GM21528 (cell line): ENCODE measurements at regions not wholly inside any gene's neighbourhood (a gene's known extent, or its start where the extent isn't known, plus 50 kb on each side); places are given as distances from the start of the nearest gene placed in this dataset.

ENCODE experiments used
- ATAC-seq: cut with Tn5 transposase; IDR thresholded peaks from one replicate; pipeline ENCODE4 v1.9.1; 2021; ENCODE audit warnings: mild to moderate bottlenecking, moderate library complexity; ENCODE audit not compliant: unreplicated experiment, low FRiP score

- no peak for ATAC-seq
Measured at GRCh38 chr2:3958969-3959368, 255.6 kb downstream of the DCDC2C start.

DNA sequence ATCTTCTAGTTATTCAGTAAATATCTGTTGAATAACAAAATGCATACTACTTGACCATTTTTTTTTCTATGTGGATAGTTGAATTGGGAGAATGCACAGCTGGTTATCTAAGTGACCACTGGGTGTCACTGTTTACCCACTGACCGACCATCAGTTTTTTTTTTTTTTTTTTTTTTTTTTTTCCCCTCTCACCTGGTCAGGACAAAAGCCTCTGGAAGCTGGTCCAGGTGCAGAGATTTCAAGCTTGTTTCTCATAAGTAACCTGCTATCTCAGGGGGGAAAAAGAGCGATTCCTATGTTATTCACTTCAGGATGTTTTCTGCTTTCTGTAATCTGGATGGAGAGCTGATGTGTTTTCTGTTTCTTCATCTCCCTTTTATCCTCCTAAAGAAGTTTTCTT lies 256.0 kb downstream of the DCDC2C start:
- ATAC-seq = no peak

DNA sequence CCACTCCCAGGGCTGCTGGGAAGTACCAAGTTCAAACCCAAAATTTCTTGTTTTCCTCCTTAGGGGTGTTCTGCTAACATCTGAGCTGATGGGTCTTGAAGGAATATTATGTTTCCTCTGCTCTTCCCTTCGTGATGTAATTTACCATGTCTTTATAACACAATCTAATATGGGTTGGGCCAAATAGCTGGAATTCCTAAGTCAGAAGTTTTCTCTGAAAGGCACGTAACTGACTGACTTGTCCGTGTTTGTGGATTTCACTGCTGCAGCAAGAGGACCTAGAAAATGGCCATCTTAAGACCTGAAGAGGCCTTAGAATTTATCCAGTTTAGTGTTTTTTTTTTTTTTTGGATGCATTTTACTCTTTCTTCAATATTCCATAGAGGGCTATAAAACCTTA lies 256.7 kb downstream of the DCDC2C start:
- ATAC-seq = no peak

- ATAC-seq = no peak
Measured at GRCh38 chr2:3962719-3963118, 259.3 kb downstream of the DCDC2C start.

GRCh38 chr2:3965211-3965610 lies 261.8 kb downstream of the DCDC2C start:
- ATAC-seq = no peak

DNA sequence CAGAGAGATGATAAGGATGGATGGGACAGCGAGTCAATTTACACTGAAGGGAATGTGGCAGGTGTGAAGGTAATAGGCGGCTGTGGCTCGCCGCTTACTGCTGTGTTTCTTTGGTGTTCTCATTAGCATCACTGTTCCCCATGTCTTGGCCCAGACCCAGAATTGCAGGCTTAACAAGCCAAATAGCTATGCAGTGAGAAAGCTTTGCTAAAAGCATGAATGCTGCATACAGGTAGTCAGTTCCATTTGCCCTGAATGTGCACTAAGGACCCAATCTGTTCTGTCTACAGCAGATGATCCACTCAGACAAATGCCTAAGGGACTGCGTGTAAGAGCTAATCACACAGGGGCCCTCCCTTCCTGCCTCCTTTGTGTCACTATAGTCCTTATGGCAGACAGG lies 262.6 kb downstream of the DCDC2C start:
- no peak for ATAC-seq

- ATAC-seq = no peak
Measured at GRCh38 chr2:3966470-3966869, 263.1 kb downstream of the DCDC2C start.

GRCh38 chr2:3968736-3969135 lies 265.4 kb downstream of the DCDC2C start:
- no peak for ATAC-seq

GRCh38 chr2:3970791-3971651 lies 267.6 kb downstream of the DCDC2C start:
- ATAC-seq = no peak

DNA sequence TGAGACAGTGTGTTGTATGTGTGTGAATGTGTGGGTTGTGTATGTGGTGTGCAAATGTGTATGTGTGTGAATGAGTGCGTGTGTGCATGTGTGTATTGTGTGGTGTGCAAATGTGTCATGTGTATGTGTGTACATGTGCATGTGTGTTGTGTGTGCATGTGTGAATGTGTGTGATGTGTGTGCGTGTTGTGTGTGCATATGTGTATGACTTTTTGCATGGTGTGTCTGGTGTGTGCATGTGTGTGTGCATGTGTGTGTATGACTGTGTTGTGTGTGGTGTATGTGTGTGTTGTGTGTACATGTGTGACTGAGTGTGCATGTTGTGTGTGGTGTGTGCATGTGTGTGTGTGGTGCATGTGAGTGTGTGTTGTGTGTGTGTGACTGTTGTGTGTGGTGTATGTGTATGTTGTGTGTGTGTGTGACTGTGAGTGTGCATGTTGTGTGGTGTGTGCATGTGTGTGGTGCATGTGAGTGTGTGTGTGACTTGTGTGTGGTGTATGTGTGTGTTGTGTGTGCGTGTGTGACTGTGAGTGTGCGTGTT lies 268.3 kb downstream of the DCDC2C start:
- no peak for ATAC-seq

DNA sequence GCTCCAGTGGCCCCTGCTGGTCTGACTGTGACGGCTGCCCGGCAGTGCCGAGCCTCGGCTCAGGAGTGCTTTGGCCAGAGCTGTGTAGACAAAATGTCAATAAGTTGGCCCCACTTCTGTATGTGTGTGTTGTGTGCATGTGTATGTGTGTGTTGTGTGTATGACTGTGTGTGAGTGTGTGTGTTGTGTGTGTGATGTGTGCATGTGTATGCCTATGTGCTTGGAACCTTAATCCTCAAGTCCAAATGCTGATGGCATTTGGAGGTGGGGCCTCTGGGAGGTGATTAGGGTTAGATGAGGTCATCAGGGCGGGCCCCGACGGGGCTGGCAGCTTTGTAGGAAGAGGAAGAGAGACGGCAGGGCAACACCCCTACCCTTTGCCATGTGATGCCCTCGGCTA lies 269.0 kb downstream of the DCDC2C start:
- ATAC-seq = no peak

GRCh38 chr2:3974765-3975164 lies 271.4 kb downstream of the DCDC2C start:
- no peak for ATAC-seq

DNA sequence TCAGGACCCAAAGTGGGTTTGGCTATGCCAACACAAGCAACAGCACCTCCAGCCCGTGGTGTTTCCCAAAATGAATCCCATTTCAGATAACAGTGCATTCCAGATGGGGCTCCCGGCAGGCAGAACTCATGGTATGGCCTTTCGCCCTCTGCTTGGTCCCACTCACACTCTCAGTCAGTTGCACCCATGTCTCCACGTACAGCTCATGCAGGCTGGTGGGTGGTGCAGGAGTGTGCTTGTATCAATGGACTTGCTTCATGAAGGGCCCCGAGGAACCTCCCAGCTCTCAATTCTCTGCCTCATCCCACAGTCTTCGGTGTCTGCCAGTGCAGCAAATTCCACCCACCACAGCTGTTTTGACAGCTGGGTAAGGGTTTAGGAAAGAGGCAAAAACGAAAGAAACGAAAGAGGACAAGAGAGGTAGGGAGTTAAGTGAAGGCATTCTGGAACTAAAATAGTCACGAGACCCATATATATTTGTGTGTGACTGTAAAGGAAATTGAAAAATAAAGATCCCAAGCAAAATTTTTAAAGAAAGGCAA lies 278.1 kb downstream of the DCDC2C start:
- ATAC-seq = no peak

- ATAC-seq = no peak
Measured at GRCh38 chr2:3982160-3982559, 278.8 kb downstream of the DCDC2C start.

DNA sequence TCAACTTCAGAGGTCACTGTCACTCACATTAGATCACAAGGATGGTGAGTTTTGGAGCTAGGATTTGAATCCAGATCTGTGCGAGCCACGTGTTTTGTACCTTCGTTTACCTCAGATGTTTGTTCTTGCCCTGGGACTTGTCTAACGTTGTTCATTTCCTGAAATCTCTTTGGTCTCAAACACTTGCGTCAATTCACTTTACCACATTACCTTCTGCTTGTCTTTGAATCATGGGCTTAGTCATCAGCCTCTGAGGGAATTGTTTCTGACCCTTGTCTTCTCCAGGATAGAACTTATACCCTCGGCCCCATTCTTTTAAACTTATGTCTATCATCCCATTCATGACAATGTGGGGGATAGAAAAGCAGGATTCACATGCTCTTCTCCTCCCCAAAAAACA lies 282.7 kb downstream of the DCDC2C start:
- ATAC-seq = no peak

GRCh38 chr2:3986530-3987258 lies 283.3 kb downstream of the DCDC2C start:
- no peak for ATAC-seq

GRCh38 chr2:4002841-4003403 lies 299.5 kb downstream of the DCDC2C start:
- no peak for ATAC-seq

- no peak for ATAC-seq
Measured at GRCh38 chr2:4012197-4012596, 308.8 kb downstream of the DCDC2C start.

GRCh38 chr2:4018535-4018934 lies 315.2 kb downstream of the DCDC2C start:
- ATAC-seq = no peak

DNA sequence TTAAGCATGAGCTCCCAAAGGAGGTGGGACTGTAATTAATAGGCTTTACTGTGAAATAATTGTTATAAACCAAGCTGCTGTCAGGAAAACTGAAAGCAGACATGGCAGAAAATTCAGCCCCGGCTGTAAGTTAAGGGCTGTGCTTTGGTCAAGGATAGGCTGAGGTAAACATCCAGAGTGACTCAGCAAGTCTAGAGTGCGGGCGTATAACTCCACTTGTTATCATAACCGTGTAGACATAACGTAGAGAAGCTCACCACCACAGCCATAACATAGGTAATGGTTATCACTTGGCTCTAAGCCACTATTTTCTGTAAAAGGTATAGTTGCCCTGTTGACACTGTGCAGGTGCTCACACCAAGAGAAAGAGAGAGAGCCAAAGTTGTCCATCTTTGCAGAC lies 316.8 kb downstream of the DCDC2C start:
- no peak for ATAC-seq

- no peak for ATAC-seq
Measured at GRCh38 chr2:4020649-4021048, 317.3 kb downstream of the DCDC2C start.
